ENCODE measurements at regions not wholly inside any gene's neighbourhood (a gene's known extent, or its start where the extent isn't known, plus 50 kb on each side); places are given as distances from the start of the nearest gene placed in this dataset.

DNA sequence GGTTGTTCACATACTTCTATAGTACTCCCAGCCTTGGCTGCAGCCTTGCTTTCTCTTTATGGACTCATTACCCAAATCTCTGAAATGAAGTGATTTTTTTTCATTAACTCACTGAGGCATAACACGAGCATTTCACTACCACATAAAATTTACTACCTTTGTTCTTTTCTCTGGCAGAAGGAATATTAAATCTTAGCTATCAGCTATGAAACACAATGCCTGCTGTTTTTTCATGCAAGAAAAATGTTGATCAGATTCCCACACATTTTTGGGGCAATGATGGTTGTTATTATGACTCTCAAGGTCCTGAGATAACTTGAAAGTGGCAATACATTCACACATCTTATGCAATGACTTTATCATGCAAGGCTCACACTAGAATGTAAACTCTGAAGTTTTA, 225.3 kb upstream of the ATP2B1 start:
- ChIA-PET POLR2A (ENCODE audit: low non-redundant PET) (no interaction called here), CTCF (interaction anchor here (0.7 kb wide), 1 partner anchor 59 kb away, joined by 3 read pairs; no protein-coding TSS in a partner anchor)
- H3K27ac ChIP-seq = no peak overlapping the region
- DNase-seq (ENCODE audit: low spot score) = no peak
- TF ChIP-seq CTCF (conservative IDR thresholded peaks at IDR 0.05; ENCODE audit: low read depth) = no peak

- TF ChIP-seq CTCF (conservative IDR thresholded peaks at IDR 0.05; ENCODE audit: low read depth) = no peak
- ChIA-PET CTCF (interaction anchor here (0.7 kb wide), 1 partner anchor 60 kb away, joined by 3 read pairs; no protein-coding TSS in a partner anchor), POLR2A (ENCODE audit: low non-redundant PET) (no interaction called here)
- no peak overlapping the region for H3K27ac ChIP-seq
- DNase-seq (ENCODE audit: low spot score) = no peak
Observed at GRCh38 chr12:89932954-89933353, 224.3 kb upstream of the ATP2B1 start.

- no peak overlapping the region for H3K27ac ChIP-seq
- CTCF ChIA-PET = no interaction called here
- no peak for TF ChIP-seq CTCF (conservative IDR thresholded peaks at IDR 0.05; ENCODE audit: low read depth)
- no peak for DNase-seq (ENCODE audit: low spot score)
- POLR2A ChIA-PET (ENCODE audit: low non-redundant PET) = no interaction called here
Observed at GRCh38 chr12:89928467-89928866, 219.8 kb upstream of the ATP2B1 start.

GRCh38 chr12:89927226-89927698, 218.6 kb upstream of the ATP2B1 start:
- no peak for DNase-seq (ENCODE audit: low spot score)
- CTCF ChIA-PET = no interaction called here
- POLR2A ChIA-PET (ENCODE audit: low non-redundant PET) = no interaction called here
- no peak for TF ChIP-seq CTCF (conservative IDR thresholded peaks at IDR 0.05; ENCODE audit: low read depth)
- H3K27ac ChIP-seq = no peak overlapping the region

DNA sequence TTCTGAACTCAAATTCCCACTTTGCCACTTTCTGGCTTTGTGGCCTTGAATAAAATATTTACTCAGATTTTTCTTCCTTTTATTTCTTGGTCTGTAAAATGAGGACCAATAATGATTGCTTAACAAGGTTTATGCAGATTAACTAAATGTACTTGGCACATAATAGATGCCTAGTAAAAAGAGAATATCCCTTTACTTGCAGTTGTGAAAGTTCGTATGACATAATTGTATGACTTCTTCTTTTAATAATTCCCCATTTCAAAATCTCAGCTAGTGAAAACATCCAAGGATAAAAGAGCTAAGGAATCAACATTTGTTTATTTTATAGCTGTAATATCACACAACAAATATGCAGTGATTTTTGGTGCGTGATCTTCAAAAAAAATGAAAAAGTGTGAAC, 215.6 kb upstream of the ATP2B1 start:
- ChIA-PET POLR2A (ENCODE audit: low non-redundant PET) (no interaction called here), CTCF (interaction anchor here (0.5 kb wide), 1 partner anchor 64 kb away, joined by 3 read pairs; no protein-coding TSS in a partner anchor)
- TF ChIP-seq CTCF (conservative IDR thresholded peaks at IDR 0.05; ENCODE audit: low read depth) = no peak
- no peak overlapping the region for H3K27ac ChIP-seq
- no peak for DNase-seq (ENCODE audit: low spot score)

- ChIA-PET CTCF (no interaction called here), POLR2A (ENCODE audit: low non-redundant PET) (no interaction called here)
- no peak for TF ChIP-seq CTCF (conservative IDR thresholded peaks at IDR 0.05; ENCODE audit: low read depth)
- no peak for DNase-seq (ENCODE audit: low spot score)
- no peak overlapping the region for H3K27ac ChIP-seq
Observed at GRCh38 chr12:89923091-89923490, 214.5 kb upstream of the ATP2B1 start.

DNA sequence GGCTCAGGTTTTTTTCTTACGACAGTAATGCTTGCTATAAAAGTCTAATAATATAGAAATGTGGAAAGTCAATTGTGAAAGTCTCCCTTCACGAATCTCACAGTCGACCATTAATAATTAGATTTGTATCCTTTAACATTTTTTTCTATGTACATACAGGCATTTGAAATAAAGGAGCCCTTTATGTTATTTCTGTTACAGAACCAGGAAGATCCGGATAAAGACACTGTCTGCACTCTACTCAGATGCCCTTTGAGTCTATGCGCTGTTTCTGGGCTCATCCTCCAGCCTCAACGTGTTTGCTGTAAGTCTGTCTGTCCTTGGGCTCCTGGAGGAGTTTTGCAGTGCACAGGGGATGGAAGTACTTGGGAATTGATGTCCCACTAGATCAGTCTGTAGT, 212.2 kb upstream of the ATP2B1 start:
- ChIA-PET CTCF (no interaction called here), POLR2A (ENCODE audit: low non-redundant PET) (no interaction called here)
- H3K27ac ChIP-seq = no peak overlapping the region
- TF ChIP-seq CTCF (conservative IDR thresholded peaks at IDR 0.05; ENCODE audit: low read depth) = no peak
- DNase-seq (ENCODE audit: low spot score) = no peak
